Kidney glomerular epithelial cell (primary cell): ENCODE measurements at regions not wholly inside any gene's neighbourhood (a gene's known extent, or its start where the extent isn't known, plus 50 kb on each side); places are given as distances from the start of the nearest gene placed in this dataset.
A peak's percentile ranks its signal among the peaks of the same experiment; 100 is the strongest.
"Not testable (repeated sequence)": the region's sequence is repeated elsewhere in the genome, so short reads cannot be mapped to it uniquely, and the experiment has no call there.

Experiments used
- DNase-seq: peaks from one replicate; lab custom pipeline; 2025; lab: John Stamatoyannopoulos, UW

GRCh38 chr2:149800624-149801542, 213.3 kb upstream of the MMADHC start:
- DNase-seq: no peak

GRCh38 chr2:149799013-149799705, 211.6 kb upstream of the MMADHC start:
- DNase-seq: peak; percentile 32

GRCh38 chr2:149797030-149797429, 209.5 kb upstream of the MMADHC start:
- DNase-seq: no peak

- DNase-seq: no peak
Measured at GRCh38 chr2:149789549-149789948, 202.0 kb upstream of the MMADHC start.

GRCh38 chr2:149787206-149787605, 199.6 kb upstream of the MMADHC start:
- no peak for DNase-seq

GRCh38 chr2:149783284-149783683, 195.7 kb upstream of the MMADHC start:
- no peak for DNase-seq

- no peak for DNase-seq
Measured at GRCh38 chr2:149782572-149782971, 195.0 kb upstream of the MMADHC start.

GRCh38 chr2:149781263-149781808, 193.8 kb upstream of the MMADHC start:
- DNase-seq: no peak

GRCh38 chr2:149773006-149773405, 185.4 kb upstream of the MMADHC start:
- no peak for DNase-seq

- DNase-seq: peak; percentile 30
Measured at GRCh38 chr2:149768320-149768799, 180.8 kb upstream of the MMADHC start.

- peak; percentile 57 for DNase-seq
Measured at GRCh38 chr2:149767516-149767974, 180.0 kb upstream of the MMADHC start.

- DNase-seq: no peak
Measured at GRCh38 chr2:149766339-149766738, 178.8 kb upstream of the MMADHC start.

GRCh38 chr2:149765636-149766035, 178.1 kb upstream of the MMADHC start:
- DNase-seq: no peak

GRCh38 chr2:149765003-149765402, 177.4 kb upstream of the MMADHC start:
- no peak for DNase-seq

- DNase-seq: no peak
Measured at GRCh38 chr2:149763358-149763757, 175.8 kb upstream of the MMADHC start.

- no peak for DNase-seq
Measured at GRCh38 chr2:149761611-149762010, 174.0 kb upstream of the MMADHC start.

GRCh38 chr2:149759382-149759781, 171.8 kb upstream of the MMADHC start:
- DNase-seq: not testable (repeated sequence)

GRCh38 chr2:149754722-149755121, 167.1 kb upstream of the MMADHC start:
- DNase-seq: not testable (repeated sequence)

- DNase-seq: no peak
Measured at GRCh38 chr2:149747456-149747855, 159.9 kb upstream of the MMADHC start.

GRCh38 chr2:149745396-149746230, 158.0 kb upstream of the MMADHC start:
- peak; percentile 15 for DNase-seq

- DNase-seq: peak; percentile 15
Measured at GRCh38 chr2:149744865-149745264, 157.3 kb upstream of the MMADHC start.
